ENCODE measurements at regions not wholly inside any gene's neighbourhood (a gene's known extent, or its start where the extent isn't known, plus 50 kb on each side); places are given as distances from the start of the nearest gene placed in this dataset.

- no peak for TF ChIP-seq FOXA1 (IDR thresholded peaks at IDR 0.05)
- TF ChIP-seq MAX (IDR thresholded peaks at IDR 0.05): no peak
- TF ChIP-seq YY1 (IDR thresholded peaks at IDR 0.05): no peak
- TF ChIP-seq SP1 (IDR thresholded peaks at IDR 0.05): no peak
- TF ChIP-seq CTCF (IDR thresholded peaks at IDR 0.05; ENCODE audit: low read depth, low read length, missing input control): no peak
- no peak for TF ChIP-seq TAF1 (conservative IDR thresholded peaks at IDR 0.05)
- TF ChIP-seq HNF4A (conservative IDR thresholded peaks at IDR 0.05): no peak
- TF ChIP-seq FOXA2 (IDR thresholded peaks at IDR 0.05): no peak
- no peak for TF ChIP-seq RXRA (IDR thresholded peaks at IDR 0.05)
- no peak for TF ChIP-seq REST (IDR thresholded peaks at IDR 0.05)
- no peak for TF ChIP-seq GABPA (IDR thresholded peaks at IDR 0.05 in 1 of 2, conservative IDR thresholded peaks at IDR 0.05 in 1 of 2)
- no peak for TF ChIP-seq NR2F2 (IDR thresholded peaks at IDR 0.05)
- H3K4me1 ChIP-seq (ENCODE audit: control insufficient read depth in 4 of 4, insufficient read depth in 4 of 4, low read length in 3 of 4): no peaks in the 10 kb centered on the region
- H3K36me3 ChIP-seq (ENCODE audit: control insufficient read depth in 4 of 4, insufficient read depth in 3 of 4, low read depth in 1 of 4, low read length in 3 of 4): no peaks in the 10 kb centered on the region
- DNase-seq (ENCODE audit: low spot score): no peak
- no peak overlapping the region for H3K27ac ChIP-seq (ENCODE audit: low read depth in 1 of 2, low read length in 2 of 2)
- no peaks in the 10 kb centered on the region for H3K9me3 ChIP-seq (ENCODE audit: control insufficient read depth in 4 of 4, low read length in 3 of 4)
- no peaks in the 10 kb centered on the region for H3K27me3 ChIP-seq (ENCODE audit: control insufficient read depth in 4 of 4, insufficient read depth in 4 of 4, low read length in 3 of 4)
- H3K4me3 ChIP-seq (ENCODE audit: low read depth in 1 of 3, low read length in 3 of 3): no peak overlapping the region
- H3K9ac ChIP-seq (ENCODE audit: low read depth in 1 of 2, low read length in 2 of 2): no peak overlapping the region
- 88% methylated on average over 4 of the region's 4 CpGs for WGBS
Observed at GRCh38 chr12:32051511-32052211, 55.0 kb upstream of the BICD1 start.

- no peaks in the 10 kb centered on the region for H3K36me3 ChIP-seq (ENCODE audit: control insufficient read depth in 4 of 4, insufficient read depth in 3 of 4, low read depth in 1 of 4, low read length in 3 of 4)
- no peak for DNase-seq (ENCODE audit: low spot score)
- H3K27ac ChIP-seq (ENCODE audit: low read depth in 1 of 2, low read length in 2 of 2): no peak overlapping the region
- no peak for TF ChIP-seq GABPA (IDR thresholded peaks at IDR 0.05 in 1 of 2, conservative IDR thresholded peaks at IDR 0.05 in 1 of 2)
- no peak for TF ChIP-seq REST (IDR thresholded peaks at IDR 0.05)
- 57% methylated on average over 5 of the region's 5 CpGs for WGBS
- no peak overlapping the region for H3K4me3 ChIP-seq (ENCODE audit: low read depth in 1 of 3, low read length in 3 of 3)
- no peaks in the 10 kb centered on the region for H3K27me3 ChIP-seq (ENCODE audit: control insufficient read depth in 4 of 4, insufficient read depth in 4 of 4, low read length in 3 of 4)
- no peaks in the 10 kb centered on the region for H3K9me3 ChIP-seq (ENCODE audit: control insufficient read depth in 4 of 4, low read length in 3 of 4)
- no peaks in the 10 kb centered on the region for H3K4me1 ChIP-seq (ENCODE audit: control insufficient read depth in 4 of 4, insufficient read depth in 4 of 4, low read length in 3 of 4)
- H3K9ac ChIP-seq (ENCODE audit: low read depth in 1 of 2, low read length in 2 of 2): no peak overlapping the region
Observed at GRCh38 chr12:32052212-32052713, 54.4 kb upstream of the BICD1 start.
